CD4-positive, alpha-beta T cell treated with Interleukin-6 for 4 hours (primary cell): ENCODE measurements at regions not wholly inside any gene's neighbourhood (a gene's known extent, or its start where the extent isn't known, plus 50 kb on each side); places are given as distances from the start of the nearest gene placed in this dataset.

ENCODE experiments used
- DNase-seq: peaks from one replicate; pipeline ENCODE4 v3.0.0-alpha.2; 2020; ENCODE audit warnings: mixed read lengths

DNA sequence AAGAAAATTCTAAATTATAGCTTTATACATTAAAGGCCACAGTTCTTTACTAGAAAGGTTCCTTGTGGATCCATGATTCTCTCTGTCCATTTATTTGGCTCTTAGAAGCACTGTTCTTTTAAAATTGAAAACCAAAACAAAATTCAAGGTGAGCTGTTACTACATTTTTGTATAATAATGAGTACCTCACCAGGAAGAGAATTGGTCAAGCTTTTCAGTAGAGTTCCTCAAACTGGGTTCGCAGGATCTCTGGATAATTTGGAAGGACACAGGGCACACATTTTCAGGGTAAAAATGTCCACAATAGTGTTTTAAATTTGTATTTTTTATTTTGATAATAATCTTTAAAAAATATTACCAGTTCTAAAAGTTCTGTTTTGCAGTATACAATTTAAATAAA, 93.0 kb downstream of the PPP1R3A start:
- no peak for DNase-seq

DNA sequence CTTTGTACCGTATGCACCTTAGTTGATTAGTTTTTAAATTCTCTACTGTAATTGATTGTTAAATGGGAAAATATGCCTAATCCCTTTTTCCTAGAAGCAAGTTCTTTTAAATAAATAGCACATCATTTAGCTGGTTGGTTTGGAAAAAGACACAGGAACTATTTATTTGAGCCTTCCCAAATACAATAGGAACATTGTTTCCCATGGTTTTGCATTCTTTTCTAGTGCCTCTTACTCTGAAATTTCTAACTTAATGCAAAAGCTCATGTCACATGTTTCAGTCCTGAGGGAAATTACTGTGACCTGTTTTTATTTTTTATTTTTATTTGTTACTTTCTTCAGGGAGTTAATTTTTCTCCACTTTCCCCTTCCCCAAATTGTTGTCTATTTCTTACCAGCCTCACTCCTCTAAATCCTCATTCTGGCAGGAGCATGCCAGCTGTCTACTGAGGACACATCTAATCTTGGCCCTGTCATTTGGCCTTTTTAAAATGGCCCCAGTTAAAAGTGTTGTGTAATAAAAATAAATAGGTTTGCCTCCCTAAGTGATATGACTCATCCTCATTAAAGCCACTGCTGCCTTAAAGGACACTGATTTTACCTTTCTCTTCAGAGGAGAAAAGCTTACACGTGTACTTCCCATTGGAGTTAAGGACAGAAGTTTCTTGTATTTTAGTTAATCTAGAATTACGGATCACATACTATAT, 94.5 kb downstream of the PPP1R3A start:
- DNase-seq, result no peak

DNA sequence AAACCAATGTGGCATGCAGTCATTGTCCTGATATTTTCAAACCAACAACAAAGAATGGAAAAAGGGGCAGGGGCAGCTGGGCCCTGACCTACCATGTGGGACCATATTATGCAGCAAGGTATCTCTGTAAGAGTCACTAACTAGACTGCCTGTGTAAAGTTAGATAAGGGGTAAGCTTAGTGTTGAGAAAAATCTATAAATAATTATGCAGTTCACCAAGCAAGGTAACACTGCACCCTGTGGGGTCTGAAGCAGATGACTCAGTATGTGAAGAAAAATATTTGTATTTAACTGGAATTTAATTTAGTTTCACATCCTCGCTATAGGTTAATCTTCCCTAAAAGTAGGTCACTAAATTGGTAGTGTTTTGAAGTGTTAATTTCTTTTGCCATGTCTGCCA, 99.3 kb downstream of the PPP1R3A start:
- no peak for DNase-seq

DNA sequence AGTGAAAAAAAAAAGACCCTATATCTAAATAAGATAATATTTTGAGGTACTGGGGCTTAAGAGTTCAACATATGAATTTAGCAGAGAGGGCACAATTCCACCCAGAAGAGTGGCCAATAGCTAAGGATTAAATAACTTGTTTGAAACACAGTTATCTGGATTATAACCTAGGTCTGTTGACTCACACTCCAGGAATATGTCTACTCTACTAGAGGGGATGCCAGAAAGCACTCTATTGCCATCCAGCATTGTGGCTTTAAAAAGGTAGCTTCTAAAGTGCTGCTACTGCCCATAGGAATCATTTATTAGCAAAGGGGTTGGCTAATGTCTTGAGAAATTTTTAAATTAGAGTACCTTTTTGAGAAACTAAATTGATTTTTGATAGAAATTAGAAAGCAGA, 102.2 kb downstream of the PPP1R3A start:
- DNase-seq, result no peak

DNA sequence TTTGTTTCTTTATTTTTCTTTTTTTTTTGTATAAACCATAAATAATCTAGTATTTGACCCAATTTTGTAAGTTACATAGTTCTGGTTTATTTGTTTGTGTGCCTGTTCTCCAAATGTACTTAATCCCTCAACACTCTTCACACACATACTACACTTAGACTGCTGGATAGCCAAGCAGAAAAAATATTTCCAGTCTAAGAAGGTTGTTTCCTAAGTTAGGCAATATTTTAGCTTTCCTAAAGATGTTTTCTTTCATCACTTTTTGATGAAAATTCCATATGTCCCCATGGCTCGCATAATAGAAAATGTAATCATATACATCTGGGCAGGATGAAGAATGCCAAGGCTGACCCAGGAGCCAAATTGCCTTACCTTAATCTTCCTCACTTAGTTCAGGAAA, 105.3 kb downstream of the PPP1R3A start:
- DNase-seq, result no peak

DNA sequence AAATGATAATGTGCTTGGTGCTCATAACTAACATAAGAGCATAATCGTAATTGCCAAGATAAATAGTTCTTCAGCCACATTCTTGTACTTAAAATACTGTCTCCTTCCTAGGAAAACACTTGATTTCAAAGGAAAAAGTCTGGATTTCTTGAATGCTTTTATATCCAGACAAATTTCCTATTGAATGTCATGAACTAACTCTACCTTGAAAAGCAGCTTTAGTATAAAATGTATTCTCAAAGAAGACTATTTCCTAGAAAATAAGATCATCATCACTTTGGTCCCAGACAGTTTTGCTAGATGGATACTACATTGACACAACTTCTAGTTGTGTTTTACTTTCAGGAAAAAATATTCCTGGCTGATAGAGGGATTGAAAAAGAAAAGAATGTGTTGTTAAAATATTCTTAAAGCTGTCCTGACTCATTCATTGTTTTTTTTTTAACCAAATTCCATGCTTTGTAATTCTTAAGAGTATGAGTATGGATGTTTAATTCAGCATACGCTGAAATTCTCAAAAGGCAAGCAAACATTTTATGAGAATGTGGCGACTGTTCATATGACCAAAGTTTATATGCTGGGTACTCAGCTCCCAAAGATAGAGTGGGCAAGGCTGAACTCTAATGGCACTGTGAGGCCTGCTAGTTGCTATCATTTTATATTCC, 106.1 kb downstream of the PPP1R3A start:
- DNase-seq, result no peak

DNA sequence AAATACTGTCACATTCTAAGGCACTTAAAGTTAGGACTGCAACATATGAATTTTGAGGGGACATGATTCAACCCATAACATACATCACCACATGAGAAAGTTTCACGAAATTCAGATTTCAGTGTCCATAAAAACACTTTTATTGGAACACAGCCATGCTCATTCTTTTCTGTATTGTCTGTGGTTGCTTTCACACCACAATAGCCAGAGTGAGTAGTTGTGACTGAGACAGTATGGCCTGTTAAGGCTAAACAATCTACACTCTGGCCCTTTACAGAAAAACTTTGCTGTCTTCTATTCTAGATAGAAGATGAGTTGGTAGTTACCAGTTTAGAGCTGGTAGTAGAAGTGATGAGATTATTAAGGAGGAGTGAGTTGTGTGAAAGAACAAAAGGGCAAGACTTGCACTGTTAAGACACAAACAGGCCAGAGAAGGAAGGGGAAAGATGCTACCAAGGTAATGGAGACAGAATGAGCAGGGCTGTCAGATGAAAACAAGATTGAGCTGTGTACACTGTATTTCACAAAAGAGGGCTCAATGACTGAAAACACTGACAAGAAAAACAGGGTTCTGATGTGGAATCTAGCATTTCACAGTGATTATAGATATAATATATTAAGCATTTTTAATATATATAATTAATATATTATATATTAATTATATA, 108.6 kb downstream of the PPP1R3A start:
- no peak for DNase-seq

DNA sequence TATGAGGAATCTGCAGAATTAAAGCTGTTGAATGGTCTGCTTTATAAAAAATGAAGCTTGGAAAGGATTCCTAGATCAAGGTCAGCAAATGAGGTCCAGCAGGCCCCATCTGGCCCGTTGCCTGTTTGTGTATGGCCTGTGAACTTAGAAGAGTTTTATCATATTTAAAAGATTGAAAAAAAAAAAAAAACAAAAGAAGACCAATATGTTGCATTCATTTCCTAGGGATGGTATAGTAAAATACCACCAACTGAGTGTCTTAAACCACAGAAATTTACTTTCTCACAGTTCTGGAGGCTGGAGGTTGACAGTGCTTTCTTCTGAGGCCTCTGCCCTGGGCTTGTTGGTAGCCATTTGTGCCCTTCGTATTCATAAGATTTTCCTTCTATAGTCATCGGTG, 109.2 kb downstream of the PPP1R3A start:
- no peak for DNase-seq

DNA sequence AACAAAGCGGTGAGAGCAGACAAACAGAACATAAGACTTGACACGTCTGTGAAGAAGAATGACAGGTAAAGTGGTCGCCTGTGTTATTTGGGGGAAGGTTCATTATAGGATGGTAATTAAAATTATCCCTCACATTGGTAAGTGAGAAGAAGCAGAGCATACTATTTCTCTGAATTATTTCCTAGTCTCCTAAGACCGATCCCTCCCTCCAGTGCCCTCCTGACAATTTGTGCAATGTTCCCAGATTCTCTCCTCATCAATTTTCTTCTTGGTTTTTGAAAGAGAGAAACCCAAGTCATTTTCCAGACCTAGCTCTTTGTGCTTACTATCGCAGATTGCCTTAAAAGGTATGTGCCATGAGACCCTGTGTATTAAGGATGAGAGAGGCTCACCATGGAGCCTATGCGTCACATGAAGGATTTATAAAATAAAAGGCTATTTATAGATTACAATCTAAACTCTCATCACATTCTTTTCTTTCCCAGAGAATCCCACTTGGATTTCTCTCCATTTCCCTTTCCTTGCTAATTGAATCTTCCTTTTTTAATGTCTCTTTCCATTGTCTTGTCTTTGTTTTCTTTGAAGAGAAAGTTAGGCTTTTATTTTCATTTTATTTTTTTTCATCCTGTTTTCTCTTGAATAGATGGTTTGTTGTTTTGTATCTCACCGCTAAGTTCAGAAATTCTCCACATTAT, 112.0 kb downstream of the PPP1R3A start:
- no peak for DNase-seq

DNA sequence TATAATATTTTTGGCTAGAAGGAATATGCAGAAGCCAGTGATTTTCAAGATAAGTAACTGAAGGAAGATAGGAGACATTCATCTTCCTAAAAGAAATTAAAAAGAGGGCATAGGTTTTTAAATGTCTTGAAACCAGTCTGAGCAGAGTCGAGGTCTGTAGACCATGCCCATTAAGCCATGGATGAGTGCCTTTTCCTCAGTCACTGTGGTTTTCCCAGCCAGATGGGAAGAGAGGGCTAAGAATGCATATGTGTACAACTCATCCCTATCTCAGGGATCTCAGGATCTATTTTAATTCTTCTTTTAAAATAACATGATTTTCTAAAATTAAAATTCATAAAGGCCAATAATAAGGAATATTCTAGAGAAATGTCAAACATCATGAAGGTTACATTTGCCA, 112.8 kb downstream of the PPP1R3A start:
- DNase-seq, result no peak

DNA sequence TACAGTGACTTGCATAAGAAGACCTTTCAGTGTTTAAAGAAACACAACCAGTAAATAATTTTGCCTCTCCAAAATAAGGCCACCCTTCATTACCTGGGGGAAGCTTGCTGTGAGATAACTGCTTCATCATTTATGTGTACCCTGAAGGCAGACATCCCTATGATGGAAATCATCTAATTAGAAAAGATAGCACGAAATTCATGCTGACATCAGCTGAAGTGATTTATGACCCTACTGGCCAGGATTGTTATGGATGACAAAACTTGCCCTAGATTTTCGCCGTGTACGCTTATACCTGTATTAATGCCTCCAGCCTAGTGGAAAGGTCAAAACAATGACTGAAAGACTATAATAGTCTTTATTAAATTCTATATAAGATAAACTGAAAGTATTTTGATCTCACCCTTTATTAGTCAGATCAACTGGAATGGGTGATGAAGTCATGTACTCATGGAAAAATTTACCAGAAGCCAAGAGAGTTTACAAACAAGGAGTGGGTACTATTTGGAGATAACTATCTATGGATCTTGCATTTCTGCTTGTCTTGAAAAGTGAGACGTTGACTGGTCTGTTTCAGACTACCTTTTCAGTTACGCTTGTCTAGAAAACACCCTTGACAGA, 114.2 kb downstream of the PPP1R3A start:
- no peak for DNase-seq

DNA sequence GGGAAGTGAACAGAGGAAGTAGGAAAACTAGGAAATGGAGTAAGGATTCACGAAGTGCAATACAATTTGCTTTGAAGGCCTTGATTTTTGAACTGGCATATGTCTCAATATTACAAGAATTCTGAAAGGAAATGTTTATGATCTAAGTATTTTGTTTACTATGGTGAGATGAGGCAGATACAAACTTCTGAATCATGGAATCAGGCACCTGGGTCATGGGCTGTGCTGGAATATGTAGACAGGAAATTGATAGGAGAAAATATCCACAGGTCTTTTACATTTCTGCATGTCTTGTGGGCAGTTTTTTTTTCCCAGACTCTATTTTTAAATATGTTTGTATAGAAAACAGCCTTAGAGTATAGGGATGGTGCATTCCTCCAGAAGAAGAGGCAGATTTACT, 117.1 kb downstream of the PPP1R3A start:
- DNase-seq, result no peak

DNA sequence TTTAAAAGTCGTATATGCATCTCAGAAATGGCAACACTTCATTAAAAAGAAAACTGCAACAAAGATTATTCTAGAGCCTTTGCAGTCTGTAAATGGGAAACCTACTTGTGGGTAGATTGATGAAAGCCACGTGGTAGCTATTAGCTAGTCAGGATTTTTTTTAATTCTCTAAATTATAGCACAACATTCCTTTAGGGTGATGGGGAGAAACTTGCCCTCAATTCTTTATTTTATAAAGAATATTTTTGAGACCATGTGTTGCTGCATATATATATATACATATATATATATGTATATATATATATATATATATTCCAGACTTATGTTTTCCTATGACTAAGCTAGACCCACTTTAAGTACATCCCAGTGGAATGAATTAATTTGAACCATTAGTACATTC, 118.0 kb downstream of the PPP1R3A start:
- no peak for DNase-seq

DNA sequence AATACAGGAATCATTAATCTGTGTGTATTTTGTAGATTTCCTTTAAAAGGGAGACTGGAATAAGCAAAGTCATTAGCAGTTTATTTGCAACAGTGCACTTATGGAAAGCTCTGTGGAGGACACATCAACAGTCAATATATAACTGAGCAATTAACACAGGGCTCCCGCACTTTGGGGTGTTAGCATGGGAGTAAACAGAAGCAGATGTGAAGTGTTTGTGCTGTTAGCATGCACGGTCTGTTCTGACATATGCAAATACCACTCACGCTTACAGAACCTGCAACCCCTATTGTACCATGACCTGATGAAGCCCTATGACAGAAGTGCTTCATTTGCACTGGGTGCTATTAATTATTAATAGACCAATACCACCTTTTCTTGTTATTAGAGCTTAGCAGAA, 118.9 kb downstream of the PPP1R3A start:
- no peak for DNase-seq

DNA sequence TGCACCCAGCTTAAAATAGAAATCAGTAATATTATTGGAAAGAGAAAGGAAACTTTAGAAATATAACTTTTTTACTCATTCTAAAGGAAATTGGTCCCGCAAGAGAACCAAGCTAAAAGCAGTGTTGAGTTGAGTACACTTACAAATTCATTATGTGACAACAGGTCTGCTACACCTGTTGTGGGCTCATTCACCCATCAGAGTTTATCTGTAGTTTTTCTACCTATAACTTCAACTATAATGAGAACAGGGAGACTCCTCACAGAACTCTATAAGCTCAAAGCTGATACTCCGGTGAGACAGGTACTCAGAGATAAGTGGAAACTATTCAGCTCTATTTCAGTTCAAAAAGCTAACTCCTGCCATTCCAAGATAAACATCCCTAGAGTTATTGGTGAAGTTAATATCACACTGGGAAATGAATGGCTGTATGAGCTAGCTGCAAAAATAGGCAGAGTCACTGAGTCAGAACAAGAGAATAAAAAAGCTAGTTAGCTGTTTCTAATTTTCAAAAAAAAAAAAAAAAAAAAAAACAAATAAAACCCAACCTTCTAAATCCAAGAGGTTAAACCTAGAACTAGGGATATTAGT, 121.3 kb downstream of the PPP1R3A start:
- no peak for DNase-seq

DNA sequence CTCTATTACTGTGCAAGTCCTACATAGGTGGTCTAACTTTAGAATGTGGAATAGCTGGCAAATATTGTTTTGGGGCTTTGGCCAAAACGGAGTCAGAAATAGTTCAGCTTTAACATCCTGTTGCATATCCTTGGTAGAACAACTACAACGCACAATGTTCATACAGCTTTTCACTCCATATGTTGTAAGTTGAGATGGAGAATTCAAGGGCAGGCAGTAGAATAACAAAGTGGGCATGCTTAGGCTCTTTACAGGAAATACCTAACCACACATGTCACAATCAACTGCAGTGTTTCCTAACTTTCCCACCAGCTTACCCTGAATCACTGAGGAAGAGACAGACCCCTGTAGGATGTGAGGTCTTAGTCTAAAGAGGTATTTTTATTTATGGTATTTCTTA, 122.3 kb downstream of the PPP1R3A start:
- no peak for DNase-seq

DNA sequence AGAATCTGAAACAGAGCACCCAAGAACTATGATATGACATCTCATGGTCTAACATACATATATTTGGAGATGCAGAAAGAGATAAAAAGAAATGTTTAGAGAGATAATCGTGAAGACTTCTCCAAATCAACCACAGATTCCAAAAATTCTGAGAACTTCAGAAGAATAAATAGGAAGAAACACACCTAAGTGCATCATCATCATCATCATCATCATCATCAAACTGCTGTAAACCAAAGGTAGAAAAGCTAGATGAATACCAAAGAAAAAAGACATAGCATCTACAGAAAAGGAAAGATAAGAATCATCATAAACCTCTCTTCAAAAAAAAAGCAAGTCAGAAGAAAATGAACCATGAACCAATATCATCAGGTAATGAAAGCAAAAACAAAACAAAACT, 124.2 kb downstream of the PPP1R3A start:
- DNase-seq, result no peak

DNA sequence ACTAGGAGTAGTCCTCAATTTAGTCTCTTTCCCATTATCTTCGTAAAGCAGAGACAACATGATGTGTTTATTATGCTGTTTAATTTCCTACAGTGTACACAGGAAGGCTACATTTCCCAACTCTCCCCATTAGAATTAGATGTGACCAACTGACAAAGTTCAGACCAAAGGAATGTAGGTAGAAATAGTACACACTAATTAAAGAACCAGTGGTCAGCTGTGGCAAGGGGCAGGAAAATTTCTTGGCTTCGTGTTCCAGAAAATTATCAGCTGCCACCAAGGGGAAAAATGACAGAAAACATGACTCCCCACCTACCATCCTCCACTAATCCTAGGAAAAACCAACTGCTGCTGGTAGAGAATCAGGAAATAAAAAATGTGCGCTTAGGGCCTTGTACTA, 125.6 kb downstream of the PPP1R3A start:
- no peak for DNase-seq

DNA sequence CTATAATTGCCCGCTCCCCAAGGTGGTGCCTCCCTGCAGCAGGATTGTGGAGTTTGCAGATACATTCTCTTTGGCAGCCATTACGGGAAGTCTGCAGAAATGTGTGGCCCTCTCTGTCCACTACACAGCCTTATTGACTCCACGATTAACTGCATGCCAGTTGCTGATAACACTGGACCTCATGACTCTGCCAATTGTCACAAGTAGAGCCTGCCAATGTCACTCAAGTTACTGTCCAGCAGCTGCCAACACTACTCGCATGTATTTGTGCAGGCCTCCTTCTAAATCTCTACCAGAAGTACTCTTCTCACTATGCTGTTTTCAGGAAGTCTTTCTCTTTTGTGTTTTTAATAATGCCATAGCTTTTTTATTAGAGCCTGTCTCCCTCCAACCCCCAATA, 128.8 kb downstream of the PPP1R3A start:
- DNase-seq, result no peak

DNA sequence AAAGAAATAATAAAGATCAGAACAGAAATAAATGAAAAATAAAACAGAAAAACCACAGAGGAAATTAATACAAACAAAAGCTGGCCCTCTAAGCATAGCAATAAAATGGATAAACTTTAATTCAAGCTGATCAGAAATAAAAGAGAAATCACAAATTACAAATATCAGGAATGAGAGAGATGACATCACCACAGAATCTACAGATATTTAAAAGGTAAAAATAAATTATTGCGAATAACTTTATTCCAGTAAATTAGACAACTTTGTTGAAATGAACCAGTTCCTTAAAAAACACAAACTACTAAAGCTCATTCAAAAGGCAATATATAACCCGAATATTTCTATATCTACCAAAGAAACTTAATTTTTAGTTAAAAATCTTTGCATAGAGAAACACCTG, 131.7 kb downstream of the PPP1R3A start:
- no peak for DNase-seq

DNA sequence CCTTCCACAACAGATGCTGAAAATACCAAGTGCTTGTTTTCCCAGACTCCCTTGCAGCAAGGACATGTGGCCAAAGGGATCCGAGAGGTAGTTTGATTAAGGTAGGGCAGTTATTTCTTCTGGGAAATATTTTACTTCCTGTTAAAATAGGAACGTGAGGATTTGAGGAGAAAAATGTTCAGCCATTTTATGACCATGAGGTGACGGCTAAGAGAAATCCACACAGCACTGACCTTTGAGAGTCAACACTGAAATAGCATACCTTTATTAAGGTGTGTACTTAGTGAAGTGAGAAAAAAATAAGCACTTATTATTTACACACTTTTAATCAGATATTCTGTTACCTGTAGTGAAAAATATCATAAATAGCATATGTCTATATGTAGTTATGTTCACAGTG, 133.9 kb downstream of the PPP1R3A start:
- no peak for DNase-seq

DNA sequence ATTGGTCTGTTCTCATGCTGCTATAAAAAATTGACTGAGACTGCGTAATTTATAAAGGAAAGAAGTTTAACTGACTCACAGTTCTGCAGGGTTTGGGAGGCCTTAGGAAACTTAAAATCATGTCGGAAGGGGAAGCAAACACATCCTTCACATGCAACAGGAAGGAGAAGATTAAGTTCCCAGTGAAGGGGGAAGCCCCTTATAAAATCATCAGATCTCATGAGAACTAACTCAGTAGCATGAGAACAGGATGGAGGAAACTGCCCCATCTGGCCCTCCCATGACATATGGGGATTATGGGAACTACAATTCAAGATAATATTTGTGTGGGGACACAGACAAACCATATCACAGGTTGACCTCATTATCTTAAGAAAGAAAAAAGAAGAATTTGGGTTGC, 134.5 kb downstream of the PPP1R3A start:
- no peak for DNase-seq

DNA sequence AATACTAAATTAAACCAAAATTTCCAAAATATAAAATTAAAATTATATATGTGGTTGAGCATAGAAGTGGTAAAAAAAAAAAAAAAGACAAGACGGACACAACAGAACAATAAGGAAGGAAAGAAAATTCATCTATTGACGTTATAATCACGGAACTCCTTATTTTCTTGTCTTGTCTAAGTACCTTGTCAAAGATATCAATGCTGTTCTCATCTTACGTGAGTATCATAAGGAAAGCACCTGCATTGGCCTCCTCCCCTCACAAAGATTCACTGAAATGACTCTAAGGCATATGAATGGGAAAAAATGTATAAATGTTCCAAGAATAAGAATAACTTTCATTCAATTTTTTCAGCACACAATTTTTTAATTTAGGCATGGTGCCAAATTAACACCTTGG, 135.4 kb downstream of the PPP1R3A start:
- DNase-seq, result no peak
